Choroid plexus epithelial cell (primary cell): ENCODE measurements at regions not wholly inside any gene's neighbourhood (a gene's known extent, or its start where the extent isn't known, plus 50 kb on each side); places are given as distances from the start of the nearest gene placed in this dataset.

ENCODE experiments used
- DNase-seq: peaks from one replicate; pipeline ENCODE4 v3.0.0-alpha.2; 2010; ENCODE audit warnings: low read depth
- H3K4me3 ChIP-seq: 2 replicates; pipeline ENCODE4 v1.5.1; 2011; ENCODE audit warnings: low read depth, mild to moderate bottlenecking, control low read depth, low read length, moderate library complexity
- CTCF ChIP-seq: conservative IDR thresholded peaks from 2 replicates; pipeline ENCODE4 v1.5.1; 2011; ENCODE audit warnings: low read depth, mild to moderate bottlenecking, control low read depth, inconsistent platforms, low read length, moderate library complexity

GRCh38 chr13:107208889-107209288, 641.0 kb upstream of the ARGLU1 start:
- TF ChIP-seq CTCF = no peak
- DNase-seq = no peak
- no peak overlapping the region for H3K4me3 ChIP-seq

GRCh38 chr13:107205318-107206104, 637.6 kb upstream of the ARGLU1 start:
- TF ChIP-seq CTCF = peak; percentile 99
- no peak overlapping the region for H3K4me3 ChIP-seq
- DNase-seq = peak; percentile 81

GRCh38 chr13:107203146-107203847, 635.4 kb upstream of the ARGLU1 start:
- peak; percentile 65 for TF ChIP-seq CTCF
- DNase-seq = peak; percentile 39
- H3K4me3 ChIP-seq = no peak overlapping the region

- no peak overlapping the region for H3K4me3 ChIP-seq
- TF ChIP-seq CTCF = no peak
- DNase-seq = peak; percentile 68
These were observed 634.6 kb upstream of the ARGLU1 start for GRCh38 chr13:107202371-107203023.

- no peak for DNase-seq
- H3K4me3 ChIP-seq = no peak overlapping the region
- no peak for TF ChIP-seq CTCF
These were observed 632.6 kb upstream of the ARGLU1 start for GRCh38 chr13:107200491-107200890.

- no peak overlapping the region for H3K4me3 ChIP-seq
- peak; percentile 34 for DNase-seq
- no peak for TF ChIP-seq CTCF
These were observed 624.4 kb upstream of the ARGLU1 start for GRCh38 chr13:107192289-107192688.
